CD14-positive monocyte (primary cell): ENCODE measurements at regions not wholly inside any gene's neighbourhood (a gene's known extent, or its start where the extent isn't known, plus 50 kb on each side); places are given as distances from the start of the nearest gene placed in this dataset.

Source experiments
- DNase-seq, 3 donors: peaks; one replicate each; pipeline ENCODE4 v3.0.0-alpha.2; 2011 to 2022
- H2AFZ ChIP-seq: 2 replicates; pipeline ENCODE4 v1.6.0; 2012; ENCODE audit warnings: mild to moderate bottlenecking, low read depth, low read length, inconsistent platforms; ENCODE audit not compliant: insufficient read depth, poor library complexity, severe bottlenecking
- H3K27ac ChIP-seq, 2 donors: 1 replicate in 1 of 2; 2 replicates in 1 of 2; pipeline ENCODE4 v1.5.1; 2012 to 2013; ENCODE audit warnings: low read length in 2 of 2, control low read depth in 1 of 2, inconsistent platforms in 1 of 2, low read depth in 1 of 2, mild to moderate bottlenecking in 1 of 2
- H3K27me3 ChIP-seq, 2 donors: one replicate each; pipeline versions ENCODE4 v1.6.0 to v1.6.1; 2011 to 2013; ENCODE audit warnings: low read length in 2 of 2; ENCODE audit not compliant: control insufficient read depth in 2 of 2, insufficient read depth in 2 of 2
- H3K36me3 ChIP-seq, 2 donors: replicated peaks in 1 of 2; 1 replicate in 1 of 2; 2 replicates in 1 of 2; pipeline versions ENCODE4 v1.5.1 to v1.6.1; 2012 to 2013; ENCODE audit warnings: low read length in 2 of 2, control low read depth in 1 of 2, inconsistent platforms in 1 of 2, mild to moderate bottlenecking in 1 of 2; ENCODE audit not compliant: insufficient read depth in 2 of 2, control insufficient read depth in 1 of 2
- H3K4me1 ChIP-seq, 2 donors: 1 replicate in 1 of 2; 2 replicates in 1 of 2; pipeline versions ENCODE4 v1.5.1 to v1.6.1; 2012 to 2013; ENCODE audit warnings: low read length in 2 of 2, control low read depth in 1 of 2, inconsistent platforms in 1 of 2, mild to moderate bottlenecking in 1 of 2, moderate library complexity in 1 of 2; ENCODE audit not compliant: insufficient read depth in 2 of 2, control insufficient read depth in 1 of 2
- H3K4me2 ChIP-seq: replicated peaks from 2 replicates; pipeline ENCODE3; 2012; ENCODE audit warnings: low read length, moderate library complexity, mild to moderate bottlenecking; ENCODE audit not compliant: poor library complexity, severe bottlenecking; ENCODE audit errors: extremely low read depth
- H3K4me3 ChIP-seq, 3 experiments: fragments of 200-600 bp in 1 of 3; sonication (generic) in 1 of 3; replicated peaks in 1 of 3; 1 replicate in 2 of 3; 2 replicates in 1 of 3; pipeline ENCODE4 v1.5.1; 2011 to 2013; ENCODE audit warnings: low read length in 3 of 3, mild to moderate bottlenecking in 3 of 3, control low read depth in 2 of 3, low read depth in 2 of 3, inconsistent platforms in 1 of 3, moderate library complexity in 1 of 3
- H3K79me2 ChIP-seq: 2 replicates; pipeline ENCODE4 v1.6.0; 2012; ENCODE audit warnings: mild to moderate bottlenecking, control low read depth, inconsistent platforms, low read length, moderate library complexity; ENCODE audit not compliant: insufficient read depth
- H3K9ac ChIP-seq: 2 replicates; pipeline ENCODE4 v1.6.0; 2017; ENCODE audit warnings: low read length, mild to moderate bottlenecking; ENCODE audit not compliant: insufficient read depth, poor library complexity, severe bottlenecking
- H3K9me3 ChIP-seq, 2 donors: replicated peaks in 1 of 2; 1 replicate in 1 of 2; 2 replicates in 1 of 2; pipeline versions ENCODE4 v1.5.1 to v1.6.1; 2012 to 2013; ENCODE audit warnings: low read length in 2 of 2, control low read depth in 1 of 2; ENCODE audit not compliant: control insufficient read depth in 1 of 2, insufficient read depth in 1 of 2
- H4K20me1 ChIP-seq: 2 replicates; pipeline ENCODE4 v1.6.0; 2012; ENCODE audit warnings: mild to moderate bottlenecking, low read length, control low read depth, moderate library complexity; ENCODE audit not compliant: insufficient read depth
- H3K27ac Mint-ChIP-seq, 7 donors: one replicate each; pipeline ENCODE4 v1.8.0; 2020; ENCODE audit warnings: mild to moderate bottlenecking in 7 of 7, mixed read lengths in 7 of 7, moderate library complexity in 6 of 7, inconsistent platforms in 2 of 7
- H3K27me3 Mint-ChIP-seq, 3 donors: one replicate each; pipeline ENCODE4 v1.8.0; 2021 to 2022; ENCODE audit warnings: low read depth in 3 of 3, mild to moderate bottlenecking in 3 of 3, mixed read lengths in 3 of 3, moderate library complexity in 3 of 3, inconsistent platforms in 1 of 3
- H3K36me3 Mint-ChIP-seq, 2 donors: one replicate each; pipeline ENCODE4 v1.8.0; 2020; ENCODE audit warnings: mixed read lengths in 2 of 2, inconsistent platforms in 1 of 2, mild to moderate bottlenecking in 1 of 2
- H3K4me1 Mint-ChIP-seq: one replicate; pipeline ENCODE4 v1.8.0; 2020; ENCODE audit warnings: mild to moderate bottlenecking, mixed read lengths
- H3K4me3 Mint-ChIP-seq, 2 donors: one replicate each; pipeline ENCODE4 v1.8.0; 2020; ENCODE audit warnings: mild to moderate bottlenecking in 2 of 2, mixed read lengths in 2 of 2, moderate library complexity in 1 of 2
- H3K9me3 Mint-ChIP-seq, 7 donors: one replicate each; pipeline ENCODE4 v1.8.0; 2020 to 2022; ENCODE audit warnings: mixed read lengths in 7 of 7, mild to moderate bottlenecking in 6 of 7, moderate library complexity in 6 of 7, inconsistent platforms in 2 of 7
- CTCF ChIP-seq: fragments of 200-600 bp; IDR thresholded peaks from one replicate; pipeline ENCODE4 v1.8.0; 2022; ENCODE audit warnings: antibody characterized with exemption, mild to moderate bottlenecking
- WGBS: methylation state at CpG from one replicate; pipeline ENCODE4 v1.1.5; 2013; ENCODE audit warnings: missing lambda C conversion rate; ENCODE audit not compliant: insufficient coverage; 5-methylcytosine and 5-hydroxymethylcytosine counted together
- intact Hi-C, 2 donors: fragments of 100-400 bp; cut with micrococcal nuclease; formaldehyde crosslinking; loops; one replicate each; pipeline versions ENCODE4 v1.15.0 to v1.15.1; 2023

- H3K4me1 Mint-ChIP-seq, result no peaks in the 10 kb centered on the region
- Histone ChIP-seq H3K4me3 (no peak overlapping the region), H3K4me2 (no peak overlapping the region), H3K27me3 (no peaks in the 10 kb centered on the region), H3K79me2 (no peaks in the 10 kb centered on the region), H3K4me1 (no peaks in the 10 kb centered on the region), H2AFZ (no peak overlapping the region), H3K27ac (no peak overlapping the region), H4K20me1 (no peaks in the 10 kb centered on the region), H3K9me3 (peaks cover 0 to 6% of the 10 kb centered on the region in 2 donors), H3K36me3 (no peaks in the 10 kb centered on the region), H3K9ac (no peak overlapping the region)
- DNase-seq, result no peak
- H3K9me3 Mint-ChIP-seq, result peaks cover 0 to 5% (median 5%) of the 10 kb centered on the region in 7 donors
- no peaks in the 10 kb centered on the region for H3K27me3 Mint-ChIP-seq
- TF ChIP-seq CTCF, result no peak
- H3K4me3 Mint-ChIP-seq, result no peak overlapping the region
- no peaks in the 10 kb centered on the region for H3K36me3 Mint-ChIP-seq
- intact Hi-C loops, result no loop called here
- H3K27ac Mint-ChIP-seq, result no peak overlapping the region
Measured at GRCh38 chrX:98362630-98363029, 1478.9 kb downstream of the RPA4 start.

- no peak overlapping the region for H3K9ac ChIP-seq
- H3K79me2 ChIP-seq, result no peaks in the 10 kb centered on the region
- H3K36me3 Mint-ChIP-seq, result no peaks in the 10 kb centered on the region
- H3K4me3 ChIP-seq, result no peak overlapping the region
- no peaks in the 10 kb centered on the region for H3K36me3 ChIP-seq
- H3K4me3 Mint-ChIP-seq, result no peak overlapping the region
- intact Hi-C loops, result no loop called here
- no peaks in the 10 kb centered on the region for H3K4me1 ChIP-seq
- WGBS, result no CpG with 5 or more reads among the region's 2 CpGs
- H3K9me3 Mint-ChIP-seq, result peaks cover 2 to 12% (median 10%) of the 10 kb centered on the region in 7 donors
- no peak for DNase-seq
- H4K20me1 ChIP-seq, result no peaks in the 10 kb centered on the region
- no peak for TF ChIP-seq CTCF
- no peaks in the 10 kb centered on the region for H3K27me3 Mint-ChIP-seq
- no peaks in the 10 kb centered on the region for H3K27me3 ChIP-seq
- no peaks in the 10 kb centered on the region for H3K4me1 Mint-ChIP-seq
- peaks cover 0 to 10% of the 10 kb centered on the region in 2 donors for H3K9me3 ChIP-seq
- no peak overlapping the region for H2AFZ ChIP-seq
- H3K4me2 ChIP-seq, result no peak overlapping the region
- no peak overlapping the region for H3K27ac ChIP-seq
- H3K27ac Mint-ChIP-seq, result no peak overlapping the region
Measured at GRCh38 chrX:98371994-98372393, 1488.3 kb downstream of the RPA4 start.
